Spleen (tissue), 11 donors: ENCODE measurements at regions not wholly inside any gene's neighbourhood (a gene's known extent, or its start where the extent isn't known, plus 50 kb on each side); places are given as distances from the start of the nearest gene placed in this dataset.

Experiments
- DNase-seq: peaks from one replicate; pipeline ENCODE4 v3.0.0-alpha.2; 2020
- H3K27ac ChIP-seq, 8 donors: fragments of 200-600 bp; sonication (generic) in 7 of 8; 1 replicate in 4 of 8; 2 replicates in 4 of 8; pipeline versions ENCODE4 v1.5.0 to v1.8.0; 2016 to 2021; ENCODE audit warnings: inconsistent platforms in 4 of 8, mild to moderate bottlenecking in 4 of 8, moderate library complexity in 1 of 8
- H3K27me3 ChIP-seq, 7 donors: fragments of 200-600 bp; sonication (generic) in 6 of 7; replicated peaks in 1 of 7; 1 replicate in 4 of 7; 2 replicates in 3 of 7; pipeline versions ENCODE4 v1.5.0 to v1.8.0; 2016 to 2021; ENCODE audit warnings: inconsistent platforms in 3 of 7, mild to moderate bottlenecking in 1 of 7
- H3K36me3 ChIP-seq, 6 donors: fragments of 200-600 bp; sonication (generic) in 5 of 6; 1 replicate in 4 of 6; 2 replicates in 2 of 6; pipeline versions ENCODE4 v1.5.0 to v1.8.0; 2016 to 2021; ENCODE audit warnings: inconsistent platforms in 2 of 6
- H3K4me1 ChIP-seq, 6 donors: fragments of 200-600 bp; sonication (generic) in 5 of 6; 1 replicate in 3 of 6; 2 replicates in 3 of 6; pipeline versions ENCODE4 v1.5.0 to v1.8.0; 2016 to 2021; ENCODE audit warnings: inconsistent platforms in 3 of 6
- H3K4me3 ChIP-seq, 8 donors: fragments of 200-600 bp; sonication (generic) in 7 of 8; 1 replicate in 4 of 8; 2 replicates in 4 of 8; pipeline versions ENCODE4 v1.5.0 to v1.8.0; 2016 to 2021; ENCODE audit warnings: inconsistent platforms in 4 of 8, mild to moderate bottlenecking in 4 of 8, moderate library complexity in 2 of 8
- H3K9me3 ChIP-seq, 8 donors: fragments of 200-600 bp; sonication (generic) in 7 of 8; 1 replicate in 4 of 8; 2 replicates in 4 of 8; pipeline versions ENCODE4 v1.5.0 to v1.8.0; 2016 to 2021; ENCODE audit warnings: inconsistent platforms in 4 of 8
- POLR2A ChIP-seq, 3 donors: fragments of 450-650 bp; IDR thresholded peaks; one replicate each; pipeline ENCODE4 v1.5.1; 2017; ENCODE audit warnings: antibody characterized with exemption in 3 of 3, mild to moderate bottlenecking in 1 of 3
- POLR2AphosphoS5 ChIP-seq, 3 donors: sonication (generic); formaldehyde crosslinking; IDR thresholded peaks; one replicate each; pipeline ENCODE4 v1.5.1; 2017; ENCODE audit warnings: antibody characterized with exemption in 3 of 3
- WGBS, 5 donors: extraction: QIAGEN DNeasy Blood & Tissue Kit in 3 of 5; methylation state at CpG; one replicate each; pipeline versions ENCODE4 v1.1.5 to v1.1.7; 2013 to 2018; 5-methylcytosine and 5-hydroxymethylcytosine counted together
- intact Hi-C: fragments of 100-400 bp; cut with DNase I; formaldehyde crosslinking; loops from one replicate; pipeline ENCODE4 v1.15.0; 2023; ENCODE audit warnings: low total_unique reads
- TF ChIP-seq, protein P1 (sequence below), 11 experiments: fragments of 200-600 bp in 7 of 11; fragments of 450-650 bp in 4 of 11; sonication (generic) in 4 of 11; IDR thresholded peaks in 8 of 11; conservative IDR thresholded peaks in 3 of 11; 1 replicate in 7 of 11; 2 replicates in 4 of 11; pipeline versions ENCODE4 v1.4.0 to v1.8.0; 2016 to 2021; ENCODE audit warnings: antibody characterized with exemption in 11 of 11, inconsistent platforms in 4 of 11, mild to moderate bottlenecking in 1 of 11
- donor health status: healthy with polysubstance abuse.
- donor health status: DM: no; HTN: no; CAD: no; lungs with moderate emphysema.
- donor health status: DM: no; HTN: no; CAD: no.
- donor health status: Bipolar disorder and iron deficiency.
- donor health status: healthy.
- donor health status: DM: no; HTN: no; CAD: no.
- donor health status: DM: yes; HTN: yes; CAD: no.

DNA sequence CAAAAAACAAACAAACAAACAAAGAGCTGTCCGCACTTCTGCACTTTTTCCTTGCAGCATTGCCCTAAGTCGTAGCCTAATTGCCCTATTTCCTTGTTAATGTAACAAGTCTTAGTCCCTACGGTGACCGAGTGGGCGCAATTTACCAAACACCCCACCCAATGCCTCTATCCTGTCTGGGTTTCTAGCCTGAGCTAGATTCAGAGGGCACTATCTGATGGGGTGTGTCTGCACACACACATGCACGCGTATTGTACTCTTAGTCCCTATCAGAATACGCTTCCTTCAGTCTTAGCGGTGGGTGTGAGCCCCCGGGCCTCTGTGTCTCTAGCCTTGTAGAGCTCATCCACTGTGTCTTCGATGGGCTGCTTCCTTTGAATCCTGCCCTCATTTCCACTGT is 125.9 kb upstream of the DLG1 start:
- Histone ChIP-seq H3K36me3 (no peaks in the 10 kb centered on the region), H3K9me3 (no peaks in the 10 kb centered on the region), H3K27ac (no peak overlapping the region), H3K4me1 (peaks cover 0 to 5% (median 0%) of the 10 kb centered on the region in 6 donors), H3K4me3 (no peak overlapping the region), H3K27me3 (peaks cover 0 to 19% (median 0%) of the 10 kb centered on the region in 7 donors)
- intact Hi-C loops = no loop called here
- 72 to 80% (median 78%) methylated on average over 11 of the region's 11 CpGs for WGBS, 5 donors
- no peak for DNase-seq
- TF ChIP-seq, protein P1, sequence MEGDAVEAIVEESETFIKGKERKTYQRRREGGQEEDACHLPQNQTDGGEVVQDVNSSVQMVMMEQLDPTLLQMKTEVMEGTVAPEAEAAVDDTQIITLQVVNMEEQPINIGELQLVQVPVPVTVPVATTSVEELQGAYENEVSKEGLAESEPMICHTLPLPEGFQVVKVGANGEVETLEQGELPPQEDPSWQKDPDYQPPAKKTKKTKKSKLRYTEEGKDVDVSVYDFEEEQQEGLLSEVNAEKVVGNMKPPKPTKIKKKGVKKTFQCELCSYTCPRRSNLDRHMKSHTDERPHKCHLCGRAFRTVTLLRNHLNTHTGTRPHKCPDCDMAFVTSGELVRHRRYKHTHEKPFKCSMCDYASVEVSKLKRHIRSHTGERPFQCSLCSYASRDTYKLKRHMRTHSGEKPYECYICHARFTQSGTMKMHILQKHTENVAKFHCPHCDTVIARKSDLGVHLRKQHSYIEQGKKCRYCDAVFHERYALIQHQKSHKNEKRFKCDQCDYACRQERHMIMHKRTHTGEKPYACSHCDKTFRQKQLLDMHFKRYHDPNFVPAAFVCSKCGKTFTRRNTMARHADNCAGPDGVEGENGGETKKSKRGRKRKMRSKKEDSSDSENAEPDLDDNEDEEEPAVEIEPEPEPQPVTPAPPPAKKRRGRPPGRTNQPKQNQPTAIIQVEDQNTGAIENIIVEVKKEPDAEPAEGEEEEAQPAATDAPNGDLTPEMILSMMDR (IDR thresholded peaks at IDR 0.05 in 8 of 11, conservative IDR thresholded peaks at IDR 0.05 in 3 of 11) = no peak
- TF ChIP-seq POLR2A (IDR thresholded peaks at IDR 0.05) = no peak
- TF ChIP-seq POLR2AphosphoS5 (IDR thresholded peaks at IDR 0.05) = no peak

DNA sequence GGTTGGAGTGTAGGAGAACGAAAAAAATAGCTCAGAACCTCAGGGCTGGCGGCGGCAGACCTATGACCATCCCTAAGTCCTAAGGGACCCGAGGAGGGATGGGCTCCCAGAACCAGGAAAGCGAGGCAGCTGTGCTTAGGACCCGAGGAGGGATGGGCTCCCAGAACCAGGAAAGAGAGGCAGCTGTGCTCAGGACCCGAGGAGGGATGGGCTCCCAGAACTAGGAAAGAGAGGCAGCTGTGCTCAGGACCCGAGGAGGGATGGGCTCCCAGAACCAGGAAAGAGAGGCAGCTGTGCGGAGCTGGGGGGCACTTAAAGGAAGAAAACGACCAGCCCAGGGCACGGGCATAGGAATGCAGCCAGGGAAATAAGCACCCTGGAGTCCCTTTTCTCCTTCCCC is 125.0 kb upstream of the DLG1 start:
- no peak for DNase-seq
- WGBS, 5 donors = 71 to 86% (median 75%) methylated on average over 11 of the region's 11 CpGs
- no peak overlapping the region for H3K27ac ChIP-seq
- H3K9me3 ChIP-seq = no peaks in the 10 kb centered on the region
- H3K27me3 ChIP-seq = peaks cover 0 to 24% (median 0%) of the 10 kb centered on the region in 7 donors
- intact Hi-C loops = no loop called here
- H3K4me1 ChIP-seq = peaks cover 0 to 4% (median 0%) of the 10 kb centered on the region in 6 donors
- H3K4me3 ChIP-seq = no peak overlapping the region
- TF ChIP-seq POLR2A (IDR thresholded peaks at IDR 0.05) (no peak), POLR2AphosphoS5 (IDR thresholded peaks at IDR 0.05) (no peak)
- TF ChIP-seq, protein P1 (IDR thresholded peaks at IDR 0.05 in 8 of 11, conservative IDR thresholded peaks at IDR 0.05 in 3 of 11) = no peak
- H3K36me3 ChIP-seq = no peaks in the 10 kb centered on the region

DNA sequence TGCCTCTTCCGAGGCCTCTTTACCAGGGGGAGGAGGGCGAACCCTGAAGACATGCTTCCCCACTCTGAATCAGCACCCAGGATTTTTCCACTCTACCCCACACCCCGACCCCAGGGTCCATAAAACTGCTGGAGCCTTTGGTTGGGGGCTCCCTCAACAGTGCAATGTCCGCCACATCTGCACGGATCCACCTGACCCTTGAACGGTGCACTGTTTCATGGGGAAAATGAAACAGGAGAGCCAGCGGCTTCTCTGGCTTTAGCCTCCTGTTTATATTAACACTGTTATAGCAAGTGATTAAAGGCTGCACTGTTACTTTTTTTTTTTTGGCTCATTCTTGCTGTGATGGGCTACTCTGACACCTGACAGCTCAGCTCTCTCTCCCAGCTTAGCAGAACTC is 124.1 kb upstream of the DLG1 start:
- no peak for DNase-seq

DNA sequence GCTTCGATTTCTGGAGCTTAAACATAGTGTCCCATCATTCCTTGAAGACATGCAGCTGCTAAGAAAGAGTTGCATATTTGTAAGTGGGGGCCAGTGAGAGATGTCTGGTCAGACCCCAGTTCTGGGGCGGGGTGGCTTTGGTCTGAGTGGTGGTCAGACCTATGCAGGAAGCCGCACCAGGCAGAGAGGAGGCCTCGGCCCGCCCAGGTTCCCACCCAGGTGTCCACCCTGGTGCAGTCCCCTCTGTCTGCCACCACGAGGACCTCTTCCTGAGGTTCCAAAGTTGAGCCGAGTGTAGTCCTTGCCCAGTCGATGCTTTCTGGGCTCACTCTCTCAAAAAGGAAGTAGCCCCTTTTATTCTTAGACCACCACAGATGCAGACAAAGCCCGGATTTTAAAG is 122.6 kb upstream of the DLG1 start:
- DNase-seq = no peak
- TF ChIP-seq, protein P1 (IDR thresholded peaks at IDR 0.05 in 8 of 11, conservative IDR thresholded peaks at IDR 0.05 in 3 of 11) = no peak
- no peak overlapping the region for H3K27ac ChIP-seq
- no peak overlapping the region for H3K4me3 ChIP-seq
- WGBS, 5 donors = 74 to 80% (median 75%) methylated on average over 8 to 9 of the region's 9 CpGs
- no peaks in the 10 kb centered on the region for H3K36me3 ChIP-seq
- no peaks in the 10 kb centered on the region for H3K4me1 ChIP-seq
- no peaks in the 10 kb centered on the region for H3K9me3 ChIP-seq
- peaks cover 0 to 24% (median 0%) of the 10 kb centered on the region in 7 donors for H3K27me3 ChIP-seq
- intact Hi-C loops = no loop called here

More for the DNA sequence above, 124.1 kb upstream of the DLG1 start:
- Histone ChIP-seq H3K27me3 (peaks cover 0 to 24% (median 0%) of the 10 kb centered on the region in 7 donors), H3K36me3 (no peaks in the 10 kb centered on the region), H3K4me1 (no peaks in the 10 kb centered on the region), H3K9me3 (no peaks in the 10 kb centered on the region), H3K4me3 (no peak overlapping the region), H3K27ac (no peak overlapping the region)
- 84 to 92% (median 88%) methylated on average over 7 of the region's 7 CpGs for WGBS, 5 donors
- no peak for TF ChIP-seq POLR2A (IDR thresholded peaks at IDR 0.05)
- no peak for TF ChIP-seq POLR2AphosphoS5 (IDR thresholded peaks at IDR 0.05)
- TF ChIP-seq, protein P1 (IDR thresholded peaks at IDR 0.05 in 8 of 11, conservative IDR thresholded peaks at IDR 0.05 in 3 of 11) = no peak
- intact Hi-C loops = no loop called here
